ENCODE measurements at regions not wholly inside any gene's neighbourhood (a gene's known extent, or its start where the extent isn't known, plus 50 kb on each side); places are given as distances from the start of the nearest gene placed in this dataset.

- peaks cover 4% of the 10 kb centered on the region for H3F3A ChIP-seq (ENCODE audit: low read length, unreplicated experiment)
- no TSS peak for BruUV-seq (replicated peaks)
- H3K9ac ChIP-seq (ENCODE audit: low read length): peak overlapping the region; percentile 63
- H2AFZ ChIP-seq (ENCODE audit: low read length): no peak overlapping the region
- intact Hi-C loops (cut with micrococcal nuclease): no loop called here
- H3K79me2 ChIP-seq (ENCODE audit: low read length): no peaks in the 10 kb centered on the region
- H3K9me3 ChIP-seq (ENCODE audit: low read length): no peaks in the 10 kb centered on the region
- H3K4me2 ChIP-seq (ENCODE audit: low read length): peak overlapping the region; percentile 62
- no peaks in the 10 kb centered on the region for H3K27me3 ChIP-seq (ENCODE audit: low read length)
- DNase-seq (peak; percentile 93), ATAC-seq (peak; percentile 90)
- H3K27ac ChIP-seq (ENCODE audit: low read length): peak overlapping the region; percentile 95
- H3K36me3 ChIP-seq (ENCODE audit: low read depth, low read length): no peaks in the 10 kb centered on the region
- no peak for TF ChIP-seq EZH2 (IDR thresholded peaks at IDR 0.05; ENCODE audit: low read length, unreplicated experiment)
- TF ChIP-seq EZH2phosphoT487 (IDR thresholded peaks at IDR 0.05; ENCODE audit: borderline replicate concordance, low read length): no peak
- TF ChIP-seq CTCF (conservative IDR thresholded peaks at IDR 0.05; ENCODE audit: low read depth, low read length): no peak
- peak overlapping the region; percentile 25; the same call in 1 of the 2 replicates for H3K4me3 ChIP-seq (ENCODE audit: low read length)
- no peaks in the 10 kb centered on the region for H4K20me1 ChIP-seq (ENCODE audit: low read length)
- peaks cover 47% of the 10 kb centered on the region for H3K4me1 ChIP-seq (ENCODE audit: insufficient read depth, low read length)
- CTCF ChIA-PET: no interaction called here
- POLR2A ChIA-PET (ENCODE audit: unreplicated experiment): no interaction called here
- H3K9me2 ChIP-seq (replicated peaks; ENCODE audit: low read length): no peaks in the 10 kb centered on the region
Measured at GRCh38 chr13:106151056-106151699, 384.3 kb downstream of the EFNB2 start.

- peak; percentile 14; the same call in 1 of the 2 replicates for ATAC-seq
- Histone ChIP-seq H3K79me2 (ENCODE audit: low read length) (no peaks in the 10 kb centered on the region), H3K9me3 (ENCODE audit: low read length) (no peaks in the 10 kb centered on the region), H3K4me1 (ENCODE audit: insufficient read depth, low read length) (peaks cover 52% of the 10 kb centered on the region), H3K9ac (ENCODE audit: low read length) (no peak overlapping the region), H3K4me3 (ENCODE audit: low read length) (no peak overlapping the region), H4K20me1 (ENCODE audit: low read length) (no peaks in the 10 kb centered on the region), H3K4me2 (ENCODE audit: low read length) (no peak overlapping the region), H3K36me3 (ENCODE audit: low read depth, low read length) (no peaks in the 10 kb centered on the region), H3K27ac (ENCODE audit: low read length) (no peak overlapping the region), H2AFZ (ENCODE audit: low read length) (no peak overlapping the region), H3F3A (ENCODE audit: low read length, unreplicated experiment) (no peaks in the 10 kb centered on the region), H3K9me2 (replicated peaks; ENCODE audit: low read length) (no peaks in the 10 kb centered on the region), H3K27me3 (ENCODE audit: low read length) (no peaks in the 10 kb centered on the region)
- intact Hi-C loops (cut with micrococcal nuclease): loop anchor here (2.0 to 10.0 kb wide), 3 partner anchors 49 to 387 kb away; no protein-coding TSS in a partner anchor
- BruUV-seq (replicated peaks): no TSS peak
- TF ChIP-seq CTCF (conservative IDR thresholded peaks at IDR 0.05; ENCODE audit: low read depth, low read length): peak; percentile 27; the same call in 1 of the 2 replicates
- TF ChIP-seq EZH2phosphoT487 (IDR thresholded peaks at IDR 0.05; ENCODE audit: borderline replicate concordance, low read length): no peak
- TF ChIP-seq EZH2 (IDR thresholded peaks at IDR 0.05; ENCODE audit: low read length, unreplicated experiment): no peak
- ChIA-PET POLR2A (ENCODE audit: unreplicated experiment) (interaction anchor here (0.6 kb wide), 1 partner anchor 1373 kb away, joined by 9 read pairs; no protein-coding TSS in a partner anchor), CTCF (no interaction called here)
- no peak for DNase-seq
Measured at GRCh38 chr13:106145997-106146864, 389.2 kb downstream of the EFNB2 start.
